ENCODE measurements at regions not wholly inside any gene's neighbourhood (a gene's known extent, or its start where the extent isn't known, plus 50 kb on each side); places are given as distances from the start of the nearest gene placed in this dataset.

DNA sequence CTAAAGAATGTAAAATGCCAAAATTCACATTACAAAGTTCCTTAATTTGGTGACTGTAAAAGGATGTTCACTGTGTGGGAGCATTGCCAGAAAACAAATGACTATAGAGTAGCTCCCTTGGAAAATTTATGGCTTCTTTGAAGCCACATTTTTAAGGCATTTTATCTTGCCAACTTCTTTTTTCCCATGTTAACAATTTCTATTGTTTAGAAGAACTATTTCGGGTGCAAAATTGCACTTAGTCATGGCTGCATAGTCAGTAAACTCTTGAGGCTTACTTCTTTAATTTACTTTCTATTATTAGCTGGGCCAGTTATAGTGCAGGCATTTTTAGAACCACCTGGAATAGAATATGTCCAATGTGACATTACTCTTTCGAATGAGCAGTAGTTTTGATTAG, 515.3 kb downstream of the JRKL start:
- TF ChIP-seq, protein P1, sequence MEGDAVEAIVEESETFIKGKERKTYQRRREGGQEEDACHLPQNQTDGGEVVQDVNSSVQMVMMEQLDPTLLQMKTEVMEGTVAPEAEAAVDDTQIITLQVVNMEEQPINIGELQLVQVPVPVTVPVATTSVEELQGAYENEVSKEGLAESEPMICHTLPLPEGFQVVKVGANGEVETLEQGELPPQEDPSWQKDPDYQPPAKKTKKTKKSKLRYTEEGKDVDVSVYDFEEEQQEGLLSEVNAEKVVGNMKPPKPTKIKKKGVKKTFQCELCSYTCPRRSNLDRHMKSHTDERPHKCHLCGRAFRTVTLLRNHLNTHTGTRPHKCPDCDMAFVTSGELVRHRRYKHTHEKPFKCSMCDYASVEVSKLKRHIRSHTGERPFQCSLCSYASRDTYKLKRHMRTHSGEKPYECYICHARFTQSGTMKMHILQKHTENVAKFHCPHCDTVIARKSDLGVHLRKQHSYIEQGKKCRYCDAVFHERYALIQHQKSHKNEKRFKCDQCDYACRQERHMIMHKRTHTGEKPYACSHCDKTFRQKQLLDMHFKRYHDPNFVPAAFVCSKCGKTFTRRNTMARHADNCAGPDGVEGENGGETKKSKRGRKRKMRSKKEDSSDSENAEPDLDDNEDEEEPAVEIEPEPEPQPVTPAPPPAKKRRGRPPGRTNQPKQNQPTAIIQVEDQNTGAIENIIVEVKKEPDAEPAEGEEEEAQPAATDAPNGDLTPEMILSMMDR (IDR thresholded peaks at IDR 0.05), result no peak
- DNase-seq (ENCODE audit: low spot score) (no peak), ATAC-seq (ENCODE audit: low FRiP score) (no peak)

- TF ChIP-seq, protein P1 (IDR thresholded peaks at IDR 0.05), result no peak
- ATAC-seq (ENCODE audit: low FRiP score), result no peak
- no peak for DNase-seq (ENCODE audit: low spot score)
These were observed 515.9 kb downstream of the JRKL start for GRCh38 chr11:96905663-96906062.

DNA sequence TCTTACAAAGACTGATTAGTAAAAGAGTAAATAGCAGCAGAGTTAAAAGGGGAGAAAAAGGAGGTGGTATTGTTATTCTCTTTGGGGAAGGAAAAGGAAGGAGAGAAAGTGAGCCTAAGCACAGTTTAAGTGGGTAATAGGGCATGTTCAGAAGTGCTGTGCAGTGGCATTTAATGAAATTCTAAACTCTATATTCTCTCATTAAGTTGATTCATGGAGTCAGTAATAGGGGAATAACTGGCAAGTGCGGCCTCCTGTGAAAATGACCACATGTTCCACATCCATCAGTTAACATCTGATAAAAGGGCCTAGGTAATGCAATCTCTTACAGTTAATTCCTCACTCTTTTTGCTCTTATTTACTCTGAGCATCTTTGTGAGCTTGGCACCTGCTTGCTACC, 516.7 kb downstream of the JRKL start:
- DNase-seq (ENCODE audit: low spot score) (no peak), ATAC-seq (ENCODE audit: low FRiP score) (no peak)
- TF ChIP-seq, protein P1 (IDR thresholded peaks at IDR 0.05), result no peak

DNA sequence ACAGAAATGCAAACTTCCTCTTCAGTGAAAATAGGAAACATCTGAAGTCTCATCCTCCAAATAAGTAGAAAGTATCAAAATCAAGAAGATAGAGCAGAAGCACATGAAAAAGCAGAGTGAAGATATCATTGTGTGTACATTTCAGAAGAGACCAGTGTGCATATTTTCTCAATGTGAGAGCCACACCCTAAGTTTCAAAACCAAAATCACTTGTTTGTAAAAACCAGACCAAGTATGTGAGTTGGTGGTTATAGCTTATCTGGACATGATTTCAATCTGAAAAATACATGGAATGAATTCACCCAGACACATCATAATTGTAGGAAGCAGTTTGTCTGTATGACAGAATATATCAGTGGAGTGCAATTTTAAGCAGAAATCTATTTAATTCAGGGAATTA, 536.0 kb downstream of the JRKL start:
- DNase-seq (ENCODE audit: low spot score), result no peak
- TF ChIP-seq, protein P1 (IDR thresholded peaks at IDR 0.05), result no peak
- no peak for ATAC-seq (ENCODE audit: low FRiP score)

GRCh38 chr11:96940227-96940626, 550.4 kb downstream of the JRKL start:
- TF ChIP-seq, protein P1 (IDR thresholded peaks at IDR 0.05), result no peak
- ATAC-seq (ENCODE audit: low FRiP score) (no peak), DNase-seq (ENCODE audit: low spot score) (no peak)

GRCh38 chr11:96942855-96943254, 553.0 kb downstream of the JRKL start:
- TF ChIP-seq, protein P1 (IDR thresholded peaks at IDR 0.05), result no peak
- ATAC-seq (ENCODE audit: low FRiP score) (no peak), DNase-seq (ENCODE audit: low spot score) (no peak)

- ATAC-seq (ENCODE audit: low FRiP score), result no peak
These were observed 554.2 kb downstream of the JRKL start for GRCh38 chr11:96943970-96944369.

More at GRCh38 chr11:96943970-96944369, 554.2 kb downstream of the JRKL start:
- no peak for DNase-seq (ENCODE audit: low spot score)
- TF ChIP-seq, protein P1 (IDR thresholded peaks at IDR 0.05), result no peak
